ENCODE measurements at regions not wholly inside any gene's neighbourhood (a gene's known extent, or its start where the extent isn't known, plus 50 kb on each side); places are given as distances from the start of the nearest gene placed in this dataset.
"Not testable (repeated sequence)": the region's sequence is repeated elsewhere in the genome, so short reads cannot be mapped to it uniquely, and the experiment has no call there.

DNA sequence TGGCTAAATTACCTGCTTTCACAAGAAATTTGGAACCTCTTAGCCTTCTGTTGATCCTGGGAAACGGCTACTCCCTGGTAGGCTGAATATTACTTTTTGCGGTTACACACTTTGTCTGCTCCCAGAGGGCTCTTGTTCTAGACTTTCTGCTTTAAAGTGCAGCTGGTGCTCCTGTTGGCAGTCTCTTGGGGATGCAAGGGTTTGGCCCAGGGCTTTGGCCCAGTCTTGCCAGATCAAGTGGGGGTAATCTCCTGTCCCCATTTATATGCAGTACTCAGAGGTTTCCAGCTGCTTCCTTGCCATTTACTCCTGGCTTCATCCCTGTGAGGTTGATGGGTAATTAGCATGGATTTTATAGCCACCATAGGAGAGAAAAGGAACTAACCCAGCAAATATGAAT lies 558.2 kb upstream of the MIS18BP1 start:
- DNase-seq = no peak

DNA sequence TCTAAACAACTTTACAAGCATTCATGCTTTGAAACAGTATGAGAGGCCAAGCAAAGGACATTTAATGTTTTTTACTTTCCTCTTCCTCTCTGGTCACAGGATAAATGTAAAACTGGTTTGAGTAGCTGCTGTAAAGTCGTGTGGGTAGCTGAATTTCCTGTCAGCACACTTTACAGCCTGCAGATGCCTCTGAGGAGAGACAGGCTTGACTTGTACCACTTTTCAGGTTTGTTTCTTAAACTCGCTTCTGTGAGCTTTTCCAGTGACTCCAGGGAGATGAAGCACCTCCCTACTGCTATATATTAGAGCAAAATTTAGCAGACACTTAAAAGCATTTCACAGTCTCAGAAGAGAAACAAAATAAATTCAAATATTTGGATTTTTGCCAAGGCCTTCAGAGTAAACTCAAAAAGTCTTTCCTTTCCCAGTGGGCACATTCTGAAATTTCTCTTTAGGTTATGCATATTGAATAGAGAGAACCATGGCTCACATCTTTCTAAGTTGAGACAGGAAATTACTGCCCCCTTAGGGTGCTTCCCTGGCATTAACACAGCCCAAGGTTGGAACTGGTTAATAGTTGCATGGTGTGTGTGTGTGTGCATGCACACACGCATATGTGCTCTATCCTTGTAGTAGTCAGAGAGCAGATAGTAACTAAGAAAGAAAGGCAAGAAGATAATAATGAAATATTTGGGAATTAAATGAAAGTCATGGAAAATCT lies 557.3 kb upstream of the MIS18BP1 start:
- no peak for DNase-seq

DNA sequence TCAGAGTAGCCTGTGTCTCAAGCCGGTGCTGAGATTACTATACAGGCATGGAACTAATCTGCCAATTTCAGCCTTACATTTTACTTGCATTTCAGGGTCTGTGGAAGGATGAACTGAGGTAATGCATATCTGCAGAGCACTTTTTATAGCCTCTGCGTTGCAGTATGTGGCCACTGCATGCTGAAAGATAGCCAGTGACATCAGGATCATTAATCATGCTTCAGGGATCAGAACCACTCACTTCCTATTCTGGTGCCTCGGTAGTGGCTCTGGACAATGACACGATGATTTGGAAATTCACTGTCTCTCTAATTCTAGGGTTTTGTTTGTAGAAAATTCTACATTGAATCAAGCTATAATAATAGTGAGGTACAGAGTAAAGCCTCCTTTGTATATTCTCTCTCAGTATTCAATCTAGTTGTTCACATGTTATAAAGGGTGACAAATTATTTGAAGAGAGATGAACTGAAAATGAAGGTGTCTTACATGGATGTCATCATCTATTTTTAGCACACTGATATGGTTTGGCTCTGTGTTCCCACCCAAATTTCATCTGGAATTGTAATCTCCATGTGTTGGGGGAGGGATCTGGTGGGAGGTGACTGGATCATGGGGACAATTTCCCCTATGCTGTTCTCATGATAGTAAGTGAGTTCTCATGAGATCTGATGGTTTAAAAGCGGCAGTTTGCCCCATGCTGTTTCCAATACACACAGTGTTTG lies 554.3 kb upstream of the MIS18BP1 start:
- DNase-seq = no peak

DNA sequence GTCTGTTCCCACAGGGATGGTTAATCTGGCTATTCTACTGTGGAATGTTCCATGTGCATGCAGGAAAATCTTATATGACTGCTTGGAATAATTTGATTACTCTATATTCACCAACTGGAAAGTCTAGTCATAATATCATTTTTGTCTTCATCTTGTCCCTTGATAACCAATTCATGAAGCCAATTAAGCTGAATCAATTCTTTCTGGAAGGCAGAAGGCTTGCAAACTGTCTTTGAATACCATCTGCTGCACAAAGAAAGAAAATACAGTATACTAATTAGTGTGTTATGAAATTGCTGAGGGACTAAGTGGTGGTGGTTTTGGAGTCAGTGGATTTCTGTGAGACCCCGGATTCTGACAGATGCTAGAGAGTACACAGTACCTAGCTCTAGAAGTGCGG lies 546.5 kb upstream of the MIS18BP1 start:
- no peak for DNase-seq

DNA sequence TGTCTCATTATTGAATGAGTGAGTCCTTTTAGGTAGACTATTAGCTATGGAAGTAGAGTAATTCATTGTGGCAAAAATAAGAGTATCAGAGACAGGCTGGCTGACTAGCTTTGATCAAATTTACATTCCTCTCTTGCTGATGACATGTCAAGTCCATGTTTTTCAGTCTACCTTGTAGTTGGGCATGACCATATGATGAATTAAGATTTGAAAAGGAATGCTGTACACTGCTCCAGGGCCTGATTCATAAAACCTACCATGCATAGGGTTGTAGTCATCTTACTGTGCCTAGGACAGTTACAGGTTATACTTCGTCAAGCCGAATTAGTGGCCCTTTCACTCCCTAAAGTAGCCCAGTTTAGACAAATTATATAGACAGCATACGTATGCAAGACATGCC lies 545.7 kb upstream of the MIS18BP1 start:
- DNase-seq = no peak

DNA sequence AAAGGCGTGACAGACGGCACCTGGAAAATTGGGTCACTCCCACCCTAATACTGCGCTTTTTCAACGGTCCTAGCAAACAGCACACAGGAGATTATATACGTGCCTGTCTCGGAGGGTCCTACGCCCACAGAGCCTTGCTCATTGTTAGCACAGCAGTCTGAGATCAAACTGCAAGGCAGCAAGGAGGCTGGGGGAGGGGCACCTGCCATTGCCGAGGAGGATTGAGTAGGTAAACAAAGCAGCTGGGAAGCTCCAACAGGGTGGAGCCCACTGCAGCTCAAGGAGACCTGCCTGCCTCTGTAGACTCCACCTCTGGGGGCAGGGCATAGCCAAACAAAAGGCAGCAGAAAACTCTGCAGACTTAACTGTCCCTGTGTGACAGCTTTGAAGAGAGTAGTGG lies 543.0 kb upstream of the MIS18BP1 start:
- DNase-seq = not testable (repeated sequence)

DNA sequence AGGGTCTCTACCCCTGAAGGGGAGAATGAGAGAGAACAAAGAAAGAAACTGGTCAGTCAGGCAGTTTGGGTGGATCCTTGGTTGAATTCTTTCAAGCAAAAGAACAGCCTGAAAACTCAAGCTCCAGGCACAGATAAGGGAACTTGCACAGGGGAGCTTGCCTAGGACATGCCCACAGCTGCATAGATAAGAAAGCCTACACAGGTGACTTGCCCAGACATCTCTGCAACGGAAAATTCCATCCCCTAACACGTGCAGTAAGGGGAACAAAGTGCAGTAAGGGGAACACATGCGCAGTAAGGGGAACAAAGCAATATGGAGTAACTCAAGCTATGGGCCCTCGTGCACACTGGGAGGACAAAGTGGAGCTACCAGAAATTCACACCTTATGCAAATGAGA lies 540.1 kb upstream of the MIS18BP1 start:
- no peak for DNase-seq

DNA sequence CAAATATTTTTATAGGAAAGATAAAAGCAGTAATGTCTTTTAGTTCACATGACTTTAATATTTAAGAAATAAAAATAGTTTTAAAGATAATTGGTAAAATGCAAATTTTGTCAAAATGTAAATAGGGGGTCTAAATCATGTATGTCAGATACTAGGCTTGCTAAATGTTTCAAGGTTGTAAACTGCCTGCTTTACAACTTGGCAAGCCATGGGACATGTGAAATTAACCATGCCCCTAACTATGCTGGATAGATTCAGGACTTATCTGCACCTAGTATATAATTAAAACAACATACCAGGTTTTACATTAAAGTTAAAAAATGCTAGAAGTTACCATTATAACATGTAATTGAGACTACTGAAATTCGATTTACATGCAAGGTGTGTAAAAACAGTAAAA lies 537.3 kb upstream of the MIS18BP1 start:
- DNase-seq = no peak

DNA sequence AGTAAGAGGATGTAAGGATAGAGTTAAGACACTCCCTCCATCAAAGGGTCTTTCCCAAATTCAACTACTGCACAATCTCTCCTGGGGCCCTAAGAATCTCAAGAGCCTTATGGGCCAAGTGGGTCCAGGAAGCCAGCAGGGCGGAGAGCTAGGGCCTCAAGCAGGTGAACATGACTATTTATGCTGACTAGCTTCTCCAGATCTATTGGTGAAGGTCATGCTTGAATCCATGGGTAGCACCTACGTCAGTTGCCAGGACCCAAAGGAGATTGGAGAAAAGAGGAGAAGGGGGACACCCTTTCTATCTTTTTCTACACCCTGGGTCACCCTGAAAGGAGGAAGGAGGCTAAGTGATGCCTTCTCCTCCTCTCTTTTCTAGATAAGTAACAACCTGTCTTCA lies 534.2 kb upstream of the MIS18BP1 start:
- DNase-seq = no peak

DNA sequence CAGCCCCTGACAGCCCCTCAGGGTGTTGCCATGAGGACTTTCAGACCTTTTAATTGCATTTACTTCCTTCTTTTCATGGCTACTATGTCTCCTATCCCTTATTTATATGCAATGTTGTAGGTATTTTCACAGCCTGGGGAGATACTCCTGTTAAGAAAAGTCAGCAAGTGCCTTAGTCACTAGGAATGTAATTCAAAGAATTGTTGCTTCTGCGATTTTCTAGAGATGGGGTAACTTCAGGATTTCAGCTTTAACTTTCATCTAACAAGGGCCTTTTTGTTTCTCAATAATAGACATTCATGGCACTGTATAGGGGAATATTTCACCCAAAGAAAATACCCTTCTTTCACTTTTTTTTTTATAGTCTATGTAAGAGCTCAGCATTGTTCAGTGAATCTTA lies 533.3 kb upstream of the MIS18BP1 start:
- DNase-seq = no peak

DNA sequence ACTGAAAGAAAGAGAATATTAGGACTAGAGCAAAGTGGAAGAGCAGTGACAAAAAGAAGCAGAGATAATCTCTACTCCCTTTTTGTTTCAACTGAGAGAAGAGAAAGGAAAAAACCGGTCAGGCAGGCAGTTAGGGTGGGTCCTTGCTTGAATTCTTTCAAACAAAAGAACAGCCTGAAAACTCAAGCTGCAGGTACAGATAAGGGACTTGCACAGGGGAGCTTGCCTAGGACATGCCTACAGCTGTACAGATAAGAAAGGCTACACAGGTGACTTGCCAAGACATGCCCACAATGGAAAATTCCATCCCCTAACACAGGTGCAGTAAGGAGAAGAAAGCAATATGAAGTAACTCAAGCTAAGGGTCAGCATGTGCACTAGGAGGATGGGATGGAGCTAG lies 532.2 kb upstream of the MIS18BP1 start:
- no peak for DNase-seq

DNA sequence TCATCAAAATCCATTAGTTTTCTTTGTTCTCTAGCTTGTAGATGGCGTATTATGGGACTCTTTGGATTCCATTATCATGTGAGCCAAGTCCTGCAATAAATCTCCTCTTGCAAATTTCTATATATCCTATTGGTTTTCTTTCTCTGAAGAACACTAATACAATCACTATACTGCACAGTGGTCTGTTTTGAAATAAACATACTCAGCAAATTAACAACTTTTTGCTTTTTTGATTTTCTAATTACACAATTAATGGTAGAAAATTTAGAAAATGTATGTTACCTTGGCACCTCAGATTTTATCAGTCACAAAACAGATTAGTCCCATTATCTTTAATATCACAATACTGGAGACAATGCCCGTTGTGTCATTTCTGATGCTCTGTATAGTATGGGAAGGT lies 513.2 kb upstream of the MIS18BP1 start:
- DNase-seq = no peak

DNA sequence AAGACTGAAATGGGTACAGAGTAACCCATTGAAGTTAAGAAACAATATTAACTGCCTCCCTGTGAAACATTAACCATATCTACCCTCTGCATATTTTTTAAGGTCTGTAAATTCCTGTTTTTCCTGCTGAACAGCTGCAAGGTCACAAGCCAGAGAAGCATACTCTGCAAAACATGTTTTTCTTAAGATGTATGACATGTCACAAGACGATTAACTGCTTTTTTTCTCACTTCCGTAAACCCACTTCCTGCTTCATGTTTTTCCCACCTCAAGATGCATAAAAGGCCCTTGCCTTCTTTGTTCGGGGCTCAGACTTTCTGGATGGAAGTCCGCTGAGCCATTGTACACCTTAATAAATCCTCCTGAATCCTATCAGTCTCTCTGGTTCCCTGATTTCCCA lies 504.7 kb upstream of the MIS18BP1 start:
- no peak for DNase-seq

DNA sequence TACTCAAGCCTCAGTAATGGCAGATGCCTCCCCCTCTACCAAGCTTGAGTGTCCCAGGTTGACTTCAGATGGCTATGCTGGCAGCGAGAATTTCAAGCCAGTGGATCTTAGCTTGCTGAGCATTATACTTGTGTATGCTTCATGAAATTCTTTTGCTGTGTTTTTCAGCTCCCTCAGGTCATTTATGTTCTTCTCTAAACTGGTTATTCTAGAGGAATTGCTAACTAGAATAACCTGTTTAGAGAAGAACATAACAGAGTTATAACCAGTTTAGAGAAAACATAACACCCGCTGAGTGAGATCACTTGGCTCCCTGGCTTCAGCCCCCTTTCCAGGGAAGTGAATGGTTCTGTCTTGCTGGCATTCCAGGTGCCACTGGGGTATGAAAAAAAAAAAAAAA lies 503.4 kb upstream of the MIS18BP1 start:
- not testable (repeated sequence) for DNase-seq

DNA sequence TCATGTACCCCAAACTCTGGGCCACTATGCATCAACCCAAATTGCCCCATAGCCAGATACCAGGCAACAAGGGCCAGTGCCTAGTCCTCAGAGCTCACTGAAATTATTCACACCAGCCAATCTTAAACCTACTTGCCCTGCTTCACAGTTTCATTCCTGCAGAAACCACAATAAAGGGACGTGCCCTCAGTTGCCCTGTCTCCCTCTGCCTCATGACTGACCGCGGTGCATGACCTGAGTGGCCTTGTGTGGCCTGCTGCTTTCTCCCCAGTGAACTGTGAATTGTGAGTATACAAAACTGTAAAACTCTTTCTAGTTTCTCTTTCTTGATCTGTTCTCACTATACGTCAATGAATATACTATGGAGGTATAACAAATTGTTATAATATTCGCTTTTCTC lies 490.9 kb upstream of the MIS18BP1 start:
- DNase-seq = no peak

DNA sequence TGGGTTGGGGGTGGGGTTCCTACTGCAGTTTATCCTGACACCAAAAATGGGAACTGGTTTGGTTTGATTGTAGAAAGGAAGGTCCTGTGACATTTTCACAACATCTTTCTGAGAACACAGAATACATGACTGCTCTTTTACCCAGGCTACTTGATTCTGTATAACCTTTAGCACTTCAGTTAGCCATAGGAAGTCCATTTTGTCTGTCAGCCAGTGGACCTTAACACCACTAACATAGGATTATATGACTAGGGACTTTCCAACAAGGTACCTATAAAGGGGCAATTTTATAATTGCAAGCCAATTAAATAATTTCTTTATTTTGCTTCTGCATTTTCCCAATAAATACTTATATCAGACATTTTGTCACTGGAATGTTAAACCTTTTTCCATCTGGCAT lies 489.2 kb upstream of the MIS18BP1 start:
- no peak for DNase-seq

DNA sequence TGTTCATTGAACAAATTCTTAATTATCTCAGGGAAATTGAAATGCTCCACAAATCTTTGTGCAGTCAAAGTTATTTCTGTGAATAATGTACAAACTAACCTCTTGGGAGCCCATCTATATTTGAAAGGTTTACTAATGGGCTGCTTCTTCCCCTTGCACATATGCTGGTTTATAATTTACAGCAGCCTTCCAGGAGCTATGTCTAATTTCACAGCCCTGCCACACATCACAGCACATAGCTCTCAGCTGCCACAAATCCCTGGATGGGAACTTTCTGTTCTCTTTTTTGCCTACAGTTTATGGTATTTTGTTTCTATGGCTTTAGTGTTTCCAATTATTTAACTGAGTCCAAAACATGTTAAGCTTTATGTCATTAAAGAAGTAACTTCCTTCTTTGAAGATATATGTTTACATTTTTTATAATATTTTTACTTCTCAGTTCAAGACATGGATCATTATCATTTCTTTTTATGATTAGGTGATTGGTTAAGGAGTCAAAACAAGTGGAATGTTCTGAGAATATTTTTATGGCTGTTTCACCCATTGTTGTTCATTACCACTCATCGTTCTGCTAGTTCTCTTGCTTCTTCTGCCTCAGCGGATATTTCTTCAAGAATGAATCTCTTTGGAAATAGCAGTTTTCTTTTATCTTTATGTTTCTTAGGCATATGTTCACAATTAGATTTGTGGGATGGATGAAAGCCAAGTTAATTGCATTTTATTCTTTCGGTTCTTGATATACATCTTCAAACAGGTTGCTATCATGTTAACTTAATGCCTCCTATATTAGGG lies 475.6 kb upstream of the MIS18BP1 start:
- DNase-seq = no peak

DNA sequence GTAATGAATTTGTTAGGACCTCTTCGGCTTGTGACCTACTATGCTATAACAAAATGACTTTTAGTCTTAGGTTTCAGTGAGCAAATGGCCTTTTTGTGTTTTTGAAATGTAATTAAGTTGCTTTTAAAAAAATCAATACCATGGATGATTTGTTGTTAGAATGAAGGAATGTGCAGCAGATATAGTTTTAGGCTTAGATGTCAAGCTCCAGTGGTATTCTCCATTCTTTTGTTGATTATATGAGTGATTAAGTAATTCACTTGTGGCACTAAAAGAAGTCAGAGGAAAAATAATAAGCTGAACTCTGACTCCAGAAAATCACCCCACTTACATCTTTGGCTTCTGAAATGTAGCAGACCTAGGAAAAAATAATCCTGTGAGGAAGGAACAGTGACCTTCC lies 474.1 kb upstream of the MIS18BP1 start:
- no peak for DNase-seq

DNA sequence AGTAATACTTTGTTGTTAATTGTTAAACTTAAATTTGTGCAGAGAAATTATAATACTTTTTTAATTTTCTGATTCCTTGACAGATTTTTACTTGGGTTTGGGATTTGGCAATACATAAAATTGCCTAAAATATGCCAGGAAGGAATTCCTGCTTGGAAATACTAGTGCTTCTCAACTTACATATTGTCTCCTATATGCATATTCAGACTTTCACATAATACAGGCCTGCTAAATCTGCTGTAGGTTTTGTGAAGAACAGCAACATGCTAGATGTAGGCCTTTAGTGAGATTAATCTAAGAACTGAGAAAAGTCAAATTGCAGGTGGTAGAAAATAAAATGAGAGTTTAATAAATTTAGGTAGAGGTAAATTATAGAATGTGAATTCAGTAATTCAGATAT lies 468.5 kb upstream of the MIS18BP1 start:
- no peak for DNase-seq

DNA sequence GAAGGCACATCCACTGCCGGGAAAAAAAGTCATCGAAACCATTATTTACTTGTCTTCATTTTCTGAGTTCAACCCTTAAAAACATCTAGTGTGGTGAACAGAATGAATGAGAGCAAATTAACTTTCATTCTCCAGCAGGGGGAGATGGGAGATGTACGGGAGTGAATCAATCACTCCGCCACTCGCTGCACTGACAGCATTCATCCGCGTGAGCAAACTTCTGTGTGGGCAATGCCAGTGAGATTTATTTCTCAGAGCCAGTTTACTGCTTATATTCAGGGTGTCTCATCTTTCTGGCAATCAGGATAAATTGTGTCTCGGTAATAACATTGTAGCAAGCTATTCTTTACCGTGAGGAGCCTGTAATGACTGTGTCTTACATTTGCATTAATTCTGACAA lies 463.6 kb upstream of the MIS18BP1 start:
- DNase-seq = no peak

DNA sequence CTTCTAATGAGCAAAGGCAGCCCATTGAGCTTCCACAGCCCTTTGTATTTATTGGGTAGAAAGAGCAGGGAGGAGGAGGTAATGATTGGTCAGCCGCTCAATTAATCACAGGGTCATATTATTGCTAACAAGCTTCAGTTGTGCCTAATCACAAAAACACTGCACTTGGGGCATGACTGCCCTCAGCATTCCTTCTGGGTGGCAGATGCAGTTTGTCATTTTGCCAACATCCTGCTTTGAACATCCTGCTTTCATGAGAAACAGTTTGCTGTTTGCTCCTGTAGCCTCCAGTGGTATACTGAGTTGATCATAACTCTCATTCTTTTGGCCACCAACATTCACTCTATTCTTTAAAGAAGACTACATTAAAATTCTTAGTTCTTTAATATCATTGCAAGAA lies 462.9 kb upstream of the MIS18BP1 start:
- DNase-seq = no peak

DNA sequence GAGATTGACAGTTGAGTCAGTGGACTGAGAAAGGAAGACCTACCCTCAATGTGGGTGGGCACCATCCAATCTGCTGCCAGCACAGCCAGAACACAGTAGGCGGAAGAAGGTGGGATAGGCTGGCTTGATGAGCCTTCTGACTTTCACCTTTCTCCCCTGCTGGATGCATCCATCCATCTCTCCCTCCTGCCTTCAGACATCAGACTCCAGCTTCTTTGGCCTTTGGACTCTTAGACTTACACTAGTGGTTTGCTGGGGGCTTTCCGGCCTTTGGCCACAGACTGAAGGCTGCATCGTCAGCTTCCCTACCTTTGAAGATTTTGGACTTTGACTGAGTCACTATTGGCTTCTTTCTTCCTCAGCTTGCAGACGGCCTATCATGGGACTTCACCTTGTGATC lies 456.5 kb upstream of the MIS18BP1 start:
- DNase-seq = no peak

DNA sequence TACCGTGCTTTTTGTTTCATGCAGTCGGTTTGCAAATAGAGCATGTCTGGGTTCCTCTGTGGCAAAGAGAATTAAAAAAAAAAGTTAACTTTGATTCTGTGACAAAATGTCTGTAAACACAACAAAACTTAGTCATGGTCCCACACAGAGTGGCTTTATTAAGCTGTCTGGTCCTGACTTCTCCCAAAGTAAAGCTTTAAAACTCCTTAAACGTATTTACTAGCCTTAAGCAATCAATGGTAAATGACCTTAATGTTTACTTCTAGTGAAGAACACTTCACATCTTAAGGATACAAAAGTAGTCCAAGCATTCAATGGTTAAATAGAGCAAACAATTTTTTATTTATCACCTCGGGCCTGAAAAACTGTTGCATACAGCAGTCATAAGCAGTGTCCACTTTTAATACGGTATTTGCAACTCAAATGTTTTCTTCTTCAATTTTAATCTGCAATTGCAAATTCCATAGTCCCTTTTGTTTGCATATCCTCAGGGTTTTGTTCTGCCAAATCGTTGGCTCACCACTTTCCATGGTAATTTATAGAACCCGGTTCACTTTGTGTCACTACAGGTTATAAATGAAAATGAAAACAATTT lies 453.0 kb upstream of the MIS18BP1 start:
- no peak for DNase-seq

DNA sequence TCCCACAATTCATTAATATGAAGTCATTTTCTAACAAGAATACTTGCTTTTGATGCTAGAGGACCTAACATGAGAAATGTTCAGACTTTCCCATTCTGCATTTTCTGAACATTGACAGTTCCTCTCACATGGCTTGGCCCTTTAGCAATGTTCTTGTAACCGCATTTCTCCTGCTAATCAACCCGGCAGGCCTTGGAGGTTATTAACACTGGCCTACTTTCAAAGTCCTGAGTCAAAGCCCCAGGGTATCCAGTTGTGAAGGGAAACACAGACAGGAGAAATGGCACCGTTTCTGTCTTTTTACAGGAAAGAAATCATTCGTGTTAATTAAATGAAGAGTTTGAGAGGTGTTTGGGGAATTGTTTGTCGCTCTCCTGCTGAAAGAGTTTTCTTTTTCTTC lies 446.5 kb upstream of the MIS18BP1 start:
- no peak for DNase-seq
